K562 (cell line): ENCODE measurements at regions not wholly inside any gene's neighbourhood (a gene's known extent, or its start where the extent isn't known, plus 50 kb on each side); places are given as distances from the start of the nearest gene placed in this dataset.

Experiments
- ATAC-seq: fragments of 200-7000 bp; cut with Tn5 transposase; 3 replicates; pipeline ENCODE4 v1.9.1; 2020; ENCODE audit warnings: moderate library complexity
- BruUV-seq: library from RNA; stranded (reverse); fragments of 400-500 nt; replicated peaks from 2 replicates; lab custom pipeline; 2021; lab: Mats Ljungman, UMichigan
- CTCF ChIA-PET: fragments of 300-600 bp; formaldehyde crosslinking; extraction: SDS; loops from one replicate; lab custom pipeline; 2021; ENCODE audit warnings: low intra/inter-chr PET ratio; lab: Yijun Ruan, JAX
- POLR2A ChIA-PET: fragments of 300-600, 350-650 bp; sonication (Branson Sonifier 250); formaldehyde crosslinking; extraction: SDS; loops from one replicate; lab custom pipeline; 2021; ENCODE audit warnings: antibody characterized with exemption, inconsistent platforms; lab: Yijun Ruan, JAX
- DNase-seq, 4 experiments: peaks; one replicate each; pipeline versions ENCODE4 v3.0.0 to v3.0.0-alpha.2; 2011 to 2018; ENCODE audit warnings: low spot score in 3 of 4, mixed read lengths in 3 of 4; ENCODE audit errors: extremely low read depth in 1 of 4
- FAIRE-seq: peaks from 2 replicates; lab custom pipeline; 2011; peaks lifted over from hg19 to GRCh38; lab: Jason Lieb, UNC
- H2AFZ ChIP-seq: 2 replicates; pipeline ENCODE4 v1.6.0; 2011; ENCODE audit warnings: low read depth, low read length, control low read depth, inconsistent platforms
- H3K27ac ChIP-seq: fragments of 200-600 bp; 3 replicates; pipeline ENCODE4 v1.8.0; 2011; ENCODE audit warnings: low read depth, mild to moderate bottlenecking, control low read depth, inconsistent platforms, low read length, moderate library complexity, mixed read lengths; ENCODE audit errors: extremely low read depth
- H3K27me3 ChIP-seq, 2 experiments: fragments of 300-600 bp in 1 of 2; 2 replicates in 1 of 2; 3 replicates in 1 of 2; pipeline versions ENCODE4 v1.6.0 to v1.8.0; 2011; ENCODE audit warnings: inconsistent platforms in 2 of 2, low read length in 2 of 2, mild to moderate bottlenecking in 1 of 2, mixed read lengths in 1 of 2, moderate library complexity in 1 of 2; ENCODE audit not compliant: control insufficient read depth in 2 of 2, insufficient read depth in 2 of 2
- H3K36me3 ChIP-seq: fragments of 300-600 bp; 3 replicates; pipeline ENCODE4 v1.8.0; 2011; ENCODE audit warnings: mild to moderate bottlenecking, low read length, inconsistent platforms; ENCODE audit not compliant: control insufficient read depth, insufficient read depth
- H3K4me1 ChIP-seq, 2 experiments: fragments of 200-600 bp in 1 of 2; replicated peaks in 1 of 2; 2 replicates in 1 of 2; 3 replicates in 1 of 2; pipeline versions ENCODE4 v1.5.1 to v1.8.0; 2011; ENCODE audit warnings: inconsistent platforms in 2 of 2, low read length in 2 of 2, mild to moderate bottlenecking in 1 of 2, mixed read lengths in 1 of 2, moderate library complexity in 1 of 2; ENCODE audit not compliant: control insufficient read depth in 2 of 2, insufficient read depth in 2 of 2
- H3K4me2 ChIP-seq: 2 replicates; pipeline ENCODE4 v1.6.1; 2011; ENCODE audit warnings: low read length, control low read depth, inconsistent platforms, mixed read lengths; ENCODE audit not compliant: insufficient read depth
- H3K4me3 ChIP-seq: fragments of 200-600 bp; sonication (generic), shearing (Covaris generic); 2 replicates; pipeline ENCODE4 v1.5.1; 2016; ENCODE audit warnings: control low read depth, inconsistent platforms
- H3K79me2 ChIP-seq: fragments of 200-600 bp; 3 replicates; pipeline ENCODE4 v1.8.0; 2011; ENCODE audit warnings: low read length, inconsistent platforms; ENCODE audit not compliant: control insufficient read depth, insufficient read depth
- H3K9ac ChIP-seq, 2 experiments: 2 replicates each; pipeline versions ENCODE4 v1.6.0 to v1.6.1; 2011; ENCODE audit warnings: low read depth in 2 of 2, low read length in 2 of 2, control low read depth in 1 of 2, inconsistent platforms in 1 of 2, mild to moderate bottlenecking in 1 of 2, mixed read lengths in 1 of 2; ENCODE audit not compliant: insufficient read depth in 1 of 2
- H3K9me1 ChIP-seq: one replicate; pipeline ENCODE4 v1.6.0; 2011; ENCODE audit warnings: inconsistent platforms, mild to moderate bottlenecking, low read length, moderate library complexity; ENCODE audit not compliant: control insufficient read depth, insufficient read depth
- H3K9me3 ChIP-seq: replicated peaks from 2 replicates; pipeline ENCODE4 v1.5.1; 2011; ENCODE audit warnings: low read depth, low read length, inconsistent platforms; ENCODE audit not compliant: control insufficient read depth, insufficient read depth
- H4K20me1 ChIP-seq: replicated peaks from 2 replicates; pipeline ENCODE4 v1.6.1; 2011; ENCODE audit warnings: low read length, inconsistent platforms, mixed read lengths; ENCODE audit not compliant: control insufficient read depth, insufficient read depth
- E2F8 ChIP-seq: fragments of 450-650 bp; IDR thresholded peaks from 2 replicates; pipeline ENCODE4 v1.7.1; 2018; ENCODE audit warnings: mild to moderate bottlenecking, low read depth; ENCODE audit not compliant: partially characterized antibody
- ETV1 ChIP-seq: fragments of 450-650 bp; conservative IDR thresholded peaks from 2 replicates; pipeline ENCODE4 v1.6.1; 2016; ENCODE audit warnings: missing genetic modification characterization, control low read depth, low read depth, missing compliant biosample characterization
- MGA ChIP-seq: fragments of 450-650 bp; IDR thresholded peaks from 2 replicates; pipeline ENCODE4 v1.6.1; 2016; ENCODE audit warnings: mild to moderate bottlenecking, moderate library complexity
- SP1 ChIP-seq: sonication (generic); formaldehyde crosslinking; IDR thresholded peaks from 2 replicates; pipeline ENCODE4 v1.8.1; 2022; ENCODE audit warnings: mild to moderate bottlenecking, missing genetic modification reagents
- whole genome bisulfite sequencing: fragments of 100-300 bp; shearing (Covaris generic); methylation state at CpG from one replicate; pipeline ENCODE4 v1.1.6; 2016; ENCODE audit warnings: low coverage, mixed read lengths; ENCODE audit not compliant: insufficient coverage; ENCODE audit errors: missing lambda C conversion rate; 5-methylcytosine and 5-hydroxymethylcytosine counted together
- in situ Hi-C: fragments of 300-500 bp; cut with MboI; formaldehyde crosslinking; loops from 4 replicates; pipeline ENCODE4 v1.15.0; 2018; ENCODE audit warnings: inconsistent platforms, mixed read lengths
- intact Hi-C: fragments of 100-400 bp; cut with micrococcal nuclease; formaldehyde crosslinking; loops from 2 replicates; pipeline ENCODE4 v1.14.2; 2022

- POLR2A ChIA-PET: no interaction called here
- 0% methylated on average over 1 of the region's 1 CpG for WGBS
- H2AFZ ChIP-seq: no peak overlapping the region
- DNase-seq (no peak), FAIRE-seq (no peak), ATAC-seq (no peak)
- no peaks in the 10 kb centered on the region for H3K9me3 ChIP-seq
- no peak overlapping the region for H3K4me3 ChIP-seq
- in situ Hi-C loops: no loop called here
- H3K9ac ChIP-seq: no peak overlapping the region
- CTCF ChIA-PET: no interaction called here
- no peaks in the 10 kb centered on the region for H3K4me1 ChIP-seq
- H3K27ac ChIP-seq: no peak overlapping the region
- no peaks in the 10 kb centered on the region for H3K36me3 ChIP-seq
- H3K27me3 ChIP-seq: no peaks in the 10 kb centered on the region
- no TSS peak for BruUV-seq
- H3K9me1 ChIP-seq: no peaks in the 10 kb centered on the region
- TF ChIP-seq MGA (no peak), ETV1 (no peak), E2F8 (no peak), SP1 (no peak)
- intact Hi-C loops: no loop called here
- no peaks in the 10 kb centered on the region for H3K79me2 ChIP-seq
- H3K4me2 ChIP-seq: no peak overlapping the region
- H4K20me1 ChIP-seq: no peaks in the 10 kb centered on the region
These were observed 1118.8 kb downstream of the DTWD2 start for GRCh38 chr5:117869596-117869995.
